HepG2 (cell line): ENCODE measurements at regions not wholly inside any gene's neighbourhood (a gene's known extent, or its start where the extent isn't known, plus 50 kb on each side); places are given as distances from the start of the nearest gene placed in this dataset.

Experiments
- ATAC-seq: fragments of 200-7000 bp; cut with Tn5 transposase; 3 replicates; pipeline ENCODE4 v1.9.1; 2020; ENCODE audit warnings: mild to moderate bottlenecking, moderate library complexity
- BruUV-seq: library from RNA; stranded (reverse); fragments of 400-500 nt; replicated peaks from 2 replicates; lab custom pipeline; 2021; lab: Mats Ljungman, UMichigan
- CTCF ChIA-PET: fragments of 300-600 bp; formaldehyde crosslinking; extraction: SDS; loops from one replicate; lab custom pipeline; 2021; ENCODE audit warnings: low total read pairs, inconsistent platforms, low intra/inter-chr PET ratio; lab: Yijun Ruan, JAX
- POLR2A ChIA-PET: fragments of 350-600 bp; sonication (Branson Sonifier 250); formaldehyde crosslinking; loops from one replicate; lab custom pipeline; 2020; ENCODE audit warnings: antibody characterized with exemption, inconsistent platforms; lab: Yijun Ruan, JAX
- DNase-seq: peaks from one replicate; pipeline ENCODE4 v3.0.0-alpha.2; 2015; ENCODE audit warnings: low spot score
- FAIRE-seq: peaks from 3 replicates; lab custom pipeline; 2011; peaks lifted over from hg19 to GRCh38; lab: Jason Lieb, UNC
- H2AFZ ChIP-seq: one replicate; pipeline ENCODE4 v1.6.1; 2011; ENCODE audit warnings: low read length, inconsistent platforms
- H3K27ac ChIP-seq: fragments of 300-600 bp; 3 replicates; pipeline ENCODE4 v1.8.0; 2011; ENCODE audit warnings: mixed run types, mild to moderate bottlenecking, mixed read lengths, low read length, inconsistent platforms; ENCODE audit not compliant: insufficient read depth; ENCODE audit errors: extremely low read length
- H3K27me3 ChIP-seq, 2 experiments: fragments of 200-600 bp in 1 of 2; 2 replicates in 1 of 2; 3 replicates in 1 of 2; pipeline versions ENCODE4 v1.6.0 to v1.8.0; 2011; ENCODE audit warnings: low read length in 2 of 2, mild to moderate bottlenecking in 2 of 2, moderate library complexity in 2 of 2, inconsistent platforms in 1 of 2; ENCODE audit not compliant: insufficient read depth in 2 of 2, control insufficient read depth in 1 of 2
- H3K36me3 ChIP-seq, 2 experiments: fragments of 200-600 bp in 1 of 2; replicated peaks in 1 of 2; 2 replicates in 1 of 2; 3 replicates in 1 of 2; pipeline versions ENCODE4 v1.5.1 to v1.8.0; 2011; ENCODE audit warnings: low read length in 2 of 2, inconsistent platforms in 1 of 2; ENCODE audit not compliant: insufficient read depth in 2 of 2, control insufficient read depth in 1 of 2
- H3K4me1 ChIP-seq: 2 replicates; pipeline ENCODE4 v1.5.1; 2012; ENCODE audit warnings: low read length, inconsistent platforms; ENCODE audit not compliant: insufficient read depth
- H3K4me2 ChIP-seq: 2 replicates; pipeline ENCODE4 v1.6.0; 2011; ENCODE audit warnings: low read depth, low read length, inconsistent platforms
- H3K4me3 ChIP-seq, 3 experiments: fragments of 200-600 bp in 1 of 3; sonication (generic), shearing (Covaris generic) in 1 of 3; replicated peaks in 1 of 3; 2 replicates each; pipeline ENCODE4 v1.5.1; 2011 to 2016; ENCODE audit warnings: low read length in 3 of 3, inconsistent platforms in 2 of 3, low read depth in 2 of 3, mild to moderate bottlenecking in 2 of 3, control low read depth in 1 of 3, mixed read lengths in 1 of 3; ENCODE audit not compliant: insufficient read depth in 1 of 3
- H3K79me2 ChIP-seq: one replicate; pipeline ENCODE4 v1.6.1; 2011; ENCODE audit warnings: low read length, inconsistent platforms; ENCODE audit not compliant: insufficient read depth
- H3K9ac ChIP-seq: 2 replicates; pipeline ENCODE4 v1.6.0; 2011; ENCODE audit warnings: mild to moderate bottlenecking, low read depth, low read length, inconsistent platforms; ENCODE audit not compliant: insufficient read depth
- H3K9me3 ChIP-seq: 2 replicates; pipeline ENCODE4 v1.5.1; 2012; ENCODE audit warnings: mild to moderate bottlenecking, low read length
- H4K20me1 ChIP-seq: 2 replicates; pipeline ENCODE4 v1.6.0; 2011; ENCODE audit warnings: inconsistent platforms, mild to moderate bottlenecking, low read length, moderate library complexity; ENCODE audit not compliant: insufficient read depth
- FOSL1 ChIP-seq: sonication (generic); formaldehyde crosslinking; IDR thresholded peaks from 2 replicates; pipeline ENCODE4 v1.9.0; 2021; ENCODE audit warnings: missing genetic modification reagents, borderline replicate concordance
- KDM1A ChIP-seq: IDR thresholded peaks from 2 replicates; pipeline ENCODE4 v1.6.1; 2016; ENCODE audit warnings: missing compliant biosample characterization
- NR1H2 ChIP-seq: sonication (generic); formaldehyde crosslinking; IDR thresholded peaks from 2 replicates; pipeline ENCODE4 v1.8.1; 2022; ENCODE audit warnings: low read depth, missing genetic modification reagents, borderline replicate concordance
- SETDB1 ChIP-seq: sonication (generic); formaldehyde crosslinking; IDR thresholded peaks from 2 replicates; pipeline ENCODE4 v1.5.1; 2020; ENCODE audit warnings: missing genetic modification reagents, mild to moderate bottlenecking, borderline replicate concordance
- ZMYM3 ChIP-seq: sonication (generic); formaldehyde crosslinking; IDR thresholded peaks from 2 replicates; pipeline ENCODE4 v1.5.1; 2020; ENCODE audit warnings: mild to moderate bottlenecking, missing genetic modification reagents
- ZNF333 ChIP-seq: sonication (generic); formaldehyde crosslinking; IDR thresholded peaks from 2 replicates; pipeline ENCODE4 v1.4.0; 2020; ENCODE audit warnings: mild to moderate bottlenecking, missing genetic modification reagents, borderline replicate concordance
- ZNF484 ChIP-seq: sonication (generic); formaldehyde crosslinking; IDR thresholded peaks from 2 replicates; pipeline ENCODE4 v1.5.1; 2020; ENCODE audit warnings: mild to moderate bottlenecking, low read depth, missing genetic modification reagents, borderline replicate concordance
- ZNF570 ChIP-seq: sonication (generic); formaldehyde crosslinking; IDR thresholded peaks from 2 replicates; pipeline ENCODE4 v1.4.0; 2020; ENCODE audit warnings: mild to moderate bottlenecking, missing genetic modification reagents, borderline replicate concordance
- ZNF781 ChIP-seq: sonication (generic); formaldehyde crosslinking; IDR thresholded peaks from 2 replicates; pipeline ENCODE4 v1.5.1; 2020; ENCODE audit warnings: borderline replicate concordance, mild to moderate bottlenecking, missing genetic modification reagents; ENCODE audit errors: not compliant biosample characterization
- ZSCAN20 ChIP-seq: sonication (generic); formaldehyde crosslinking; IDR thresholded peaks from 2 replicates; pipeline ENCODE4 v1.4.0; 2020; ENCODE audit warnings: missing genetic modification reagents, mild to moderate bottlenecking, borderline replicate concordance
- in situ Hi-C: cut with HindIII; loops from 2 replicates; pipeline ENCODE4 v1.10.0; 2017; ENCODE audit warnings: low pct_unique_long_range_greater_than_20kb; ENCODE audit not compliant: extremely low pct_ligation_motif_present
- intact Hi-C: fragments of 100-400 bp; cut with micrococcal nuclease; formaldehyde crosslinking; loops from one replicate; pipeline ENCODE4 v1.10.0; 2022; ENCODE audit not compliant: unreplicated experiment
- TF ChIP-seq, protein P1 (sequence below): sonication (generic); formaldehyde crosslinking; IDR thresholded peaks from 2 replicates; pipeline ENCODE4 v1.4.0; 2020; ENCODE audit warnings: missing genetic modification reagents; ENCODE audit errors: not compliant biosample characterization

DNA sequence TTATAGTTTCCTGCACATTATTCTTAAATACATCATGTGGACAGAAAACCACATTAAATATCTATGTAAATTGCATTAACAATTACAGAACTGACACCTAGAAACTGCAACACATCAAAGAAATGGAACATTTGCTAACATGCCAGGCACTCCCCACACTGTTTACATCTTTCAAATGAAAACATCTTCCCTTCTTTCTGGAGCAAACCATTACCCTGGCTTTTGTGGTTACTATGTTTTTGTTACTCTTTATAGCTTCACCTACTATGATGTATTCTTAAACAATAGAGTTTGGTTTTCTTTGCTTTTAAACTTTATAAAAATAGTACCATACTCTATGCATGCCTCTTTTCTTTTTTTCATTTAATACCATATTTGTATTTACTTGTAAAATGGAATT lies 1894.5 kb upstream of the CELF4 start:
- no peak overlapping the region for H3K4me2 ChIP-seq
- ChIA-PET CTCF (no interaction called here), POLR2A (no interaction called here)
- H4K20me1 ChIP-seq: no peaks in the 10 kb centered on the region
- no peaks in the 10 kb centered on the region for H3K9me3 ChIP-seq
- TF ChIP-seq FOSL1 (no peak), KDM1A (no peak), SETDB1 (CRISPR knock-in tag) (no peak), ZNF333 (CRISPR knock-in tag) (no peak), ZNF484 (CRISPR knock-in tag) (no peak), NR1H2 (CRISPR knock-in tag) (no peak), ZMYM3 (no peak), ZNF570 (CRISPR knock-in tag) (no peak), ZSCAN20 (no peak), ZNF781 (CRISPR knock-in tag) (no peak)
- TF ChIP-seq, protein P1, sequence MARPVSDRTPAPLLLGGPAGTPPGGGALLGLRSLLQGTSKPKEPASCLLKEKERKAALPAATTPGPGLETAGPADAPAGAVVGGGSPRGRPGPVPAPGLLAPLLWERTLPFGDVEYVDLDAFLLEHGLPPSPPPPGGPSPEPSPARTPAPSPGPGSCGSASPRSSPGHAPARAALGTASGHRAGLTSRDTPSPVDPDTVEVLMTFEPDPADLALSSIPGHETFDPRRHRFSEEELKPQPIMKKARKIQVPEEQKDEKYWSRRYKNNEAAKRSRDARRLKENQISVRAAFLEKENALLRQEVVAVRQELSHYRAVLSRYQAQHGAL: no peak
- FAIRE-seq (no peak), ATAC-seq (no peak), DNase-seq (no peak)
- intact Hi-C loops: no loop called here
- no peaks in the 10 kb centered on the region for H3K36me3 ChIP-seq
- no peaks in the 10 kb centered on the region for H3K4me1 ChIP-seq
- no peak overlapping the region for H3K9ac ChIP-seq
- no peaks in the 10 kb centered on the region for H3K79me2 ChIP-seq
- H3K27me3 ChIP-seq: no peaks in the 10 kb centered on the region
- H2AFZ ChIP-seq: no peak overlapping the region
- H3K4me3 ChIP-seq: no peak overlapping the region
- in situ Hi-C loops: no loop called here
- BruUV-seq: no TSS peak
- H3K27ac ChIP-seq: no peak overlapping the region
